ENCODE measurements at regions not wholly inside any gene's neighbourhood (a gene's known extent, or its start where the extent isn't known, plus 50 kb on each side); places are given as distances from the start of the nearest gene placed in this dataset.

DNA sequence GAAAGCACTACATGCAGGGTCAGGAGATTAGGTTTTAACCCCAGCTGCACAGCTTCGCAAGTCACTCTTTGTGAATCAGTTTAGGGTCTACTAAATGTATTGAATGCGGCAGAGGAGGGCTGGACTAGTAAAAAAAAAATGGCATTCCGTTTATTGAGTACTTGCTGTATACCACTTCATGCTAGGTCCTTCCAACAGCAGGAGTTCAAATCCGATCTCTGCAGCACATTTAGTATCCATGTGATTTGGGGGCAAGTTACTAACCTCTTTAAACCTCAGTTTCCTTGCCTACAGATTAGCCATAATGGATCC is 204.4 kb downstream of the SNCAIP start:
- BruUV-seq (replicated peaks) = no TSS peak
- H3K27ac ChIP-seq (ENCODE audit: insufficient read depth, low read depth, low read length) = no peak overlapping the region
- dilution Hi-C loops (cut with MboI; ENCODE audit: extremely low pct_ligation_motif_present, low sequenced_read_pairs) (no loop called here), intact Hi-C loops (cut with micrococcal nuclease) (loop anchor here (1.0 to 5.0 kb wide), 10 partner anchors 188 to 1095 kb away; partner anchors contain the start of genes CEP120, SNX2 and SNX24)
- H3K36me3 ChIP-seq (ENCODE audit: control insufficient read depth in 2 of 2, extremely low read depth in 1 of 2, insufficient read depth in 2 of 2, low read length in 2 of 2) = no peaks in the 10 kb centered on the region
- no peaks in the 10 kb centered on the region for H3K9me3 ChIP-seq (replicated peaks; ENCODE audit: control insufficient read depth, insufficient read depth, low read length)
- DNase-seq (ENCODE audit: low read depth, low spot score) (no peak), FAIRE-seq (no peak)
- H3K4me1 ChIP-seq (ENCODE audit: control insufficient read depth, extremely low read depth, insufficient read depth, low read length) = no peaks in the 10 kb centered on the region
- H3K27me3 ChIP-seq (ENCODE audit: control insufficient read depth in 2 of 2, insufficient read depth in 2 of 2, low read length in 2 of 2) = peaks cover 0 to 2% of the 10 kb centered on the region in 2 experiments
- H4K20me1 ChIP-seq (replicated peaks; ENCODE audit: control insufficient read depth, extremely low read depth, insufficient read depth, low read length) = no peaks in the 10 kb centered on the region
- H3K4me3 ChIP-seq (replicated peaks in 1 of 3; ENCODE audit: insufficient read depth in 1 of 3, low read depth in 1 of 3, low read length in 3 of 3) = no peak overlapping the region
- H3K4me2 ChIP-seq (ENCODE audit: insufficient read depth, low read length) = no peak overlapping the region
- ChIA-PET CTCF (interaction anchor here (0.5 to 4.7 kb wide), 48 partner anchors 10 to 1150 kb away, joined by 3 to 80 read pairs (median 4); partner anchors contain the start of genes CEP120 and SNX2), POLR2A (interaction anchor here (0.7 kb wide), 1 partner anchor 907 kb away, joined by 3 read pairs; no protein-coding TSS in a partner anchor)
- TF ChIP-seq JUN (IDR thresholded peaks at IDR 0.05; ENCODE audit: borderline replicate concordance, insufficient read depth, insufficient read length, low read depth) (no peak), EZH2 (IDR thresholded peaks at IDR 0.05; ENCODE audit: borderline replicate concordance, low read depth, low read length, severe bottlenecking) (no peak), FOS (IDR thresholded peaks at IDR 0.05; ENCODE audit: borderline replicate concordance, insufficient read depth, low read length) (no peak), MYC (IDR thresholded peaks at IDR 0.05; ENCODE audit: low read depth, low read length) (no peak), GATA2 (IDR thresholded peaks at IDR 0.05; ENCODE audit: insufficient read depth, insufficient read length, low read depth, low read length) (no peak), POLR2AphosphoS5 (IDR thresholded peaks at IDR 0.05; ENCODE audit: insufficient read depth, low read depth, low read length) (no peak), POLR2A (IDR thresholded peaks at IDR 0.05; ENCODE audit: low read depth, low read length) (no peak)
- TF ChIP-seq, protein P1, sequence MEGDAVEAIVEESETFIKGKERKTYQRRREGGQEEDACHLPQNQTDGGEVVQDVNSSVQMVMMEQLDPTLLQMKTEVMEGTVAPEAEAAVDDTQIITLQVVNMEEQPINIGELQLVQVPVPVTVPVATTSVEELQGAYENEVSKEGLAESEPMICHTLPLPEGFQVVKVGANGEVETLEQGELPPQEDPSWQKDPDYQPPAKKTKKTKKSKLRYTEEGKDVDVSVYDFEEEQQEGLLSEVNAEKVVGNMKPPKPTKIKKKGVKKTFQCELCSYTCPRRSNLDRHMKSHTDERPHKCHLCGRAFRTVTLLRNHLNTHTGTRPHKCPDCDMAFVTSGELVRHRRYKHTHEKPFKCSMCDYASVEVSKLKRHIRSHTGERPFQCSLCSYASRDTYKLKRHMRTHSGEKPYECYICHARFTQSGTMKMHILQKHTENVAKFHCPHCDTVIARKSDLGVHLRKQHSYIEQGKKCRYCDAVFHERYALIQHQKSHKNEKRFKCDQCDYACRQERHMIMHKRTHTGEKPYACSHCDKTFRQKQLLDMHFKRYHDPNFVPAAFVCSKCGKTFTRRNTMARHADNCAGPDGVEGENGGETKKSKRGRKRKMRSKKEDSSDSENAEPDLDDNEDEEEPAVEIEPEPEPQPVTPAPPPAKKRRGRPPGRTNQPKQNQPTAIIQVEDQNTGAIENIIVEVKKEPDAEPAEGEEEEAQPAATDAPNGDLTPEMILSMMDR (IDR thresholded peaks at IDR 0.05; ENCODE audit: extremely low read depth in 1 of 2, insufficient read depth in 1 of 2, low read depth in 1 of 2, low read length in 2 of 2) = no peak
- TF ChIP-seq, protein P2, sequence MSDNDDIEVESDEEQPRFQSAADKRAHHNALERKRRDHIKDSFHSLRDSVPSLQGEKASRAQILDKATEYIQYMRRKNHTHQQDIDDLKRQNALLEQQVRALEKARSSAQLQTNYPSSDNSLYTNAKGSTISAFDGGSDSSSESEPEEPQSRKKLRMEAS (IDR thresholded peaks at IDR 0.05; ENCODE audit: insufficient read depth, insufficient read length) = no peak
- H2AFZ ChIP-seq (ENCODE audit: low read depth, low read length) = no peak overlapping the region
- no peaks in the 10 kb centered on the region for H3K9me1 ChIP-seq (replicated peaks; ENCODE audit: control insufficient read depth, extremely low read depth, insufficient read depth, low read length)
- no peaks in the 10 kb centered on the region for H3K79me2 ChIP-seq (ENCODE audit: control insufficient read depth, insufficient read depth, low read length)
- no peak overlapping the region for H3K9ac ChIP-seq (replicated peaks; ENCODE audit: extremely low read depth, insufficient read depth, low read length)
